GM21576 (cell line): ENCODE measurements at regions not wholly inside any gene's neighbourhood (a gene's known extent, or its start where the extent isn't known, plus 50 kb on each side); places are given as distances from the start of the nearest gene placed in this dataset.

ENCODE experiments used
- ATAC-seq: cut with Tn5 transposase; IDR thresholded peaks from one replicate; pipeline ENCODE4 v1.9.1; 2021; ENCODE audit warnings: mild to moderate bottlenecking, moderate library complexity; ENCODE audit not compliant: unreplicated experiment

DNA sequence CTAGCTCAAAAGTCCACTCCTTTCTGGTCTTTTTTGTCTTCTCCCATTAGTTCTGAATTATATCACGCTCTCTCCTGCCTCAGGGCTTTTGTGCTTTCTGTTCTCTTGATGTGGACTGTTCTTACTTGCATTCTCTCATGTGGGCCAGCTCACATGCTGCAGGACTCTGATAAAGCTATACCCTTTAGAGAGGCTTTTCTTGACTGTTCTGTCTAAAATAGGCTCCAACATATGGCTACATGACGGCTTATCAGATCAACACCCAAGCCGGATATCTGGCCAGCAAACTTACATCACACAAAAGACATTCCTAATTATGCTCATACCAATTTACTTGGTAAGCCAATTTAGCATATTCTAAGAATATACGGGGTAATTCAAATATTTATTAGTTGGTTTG is 1494.5 kb downstream of the TECRL start:
- no peak for ATAC-seq

DNA sequence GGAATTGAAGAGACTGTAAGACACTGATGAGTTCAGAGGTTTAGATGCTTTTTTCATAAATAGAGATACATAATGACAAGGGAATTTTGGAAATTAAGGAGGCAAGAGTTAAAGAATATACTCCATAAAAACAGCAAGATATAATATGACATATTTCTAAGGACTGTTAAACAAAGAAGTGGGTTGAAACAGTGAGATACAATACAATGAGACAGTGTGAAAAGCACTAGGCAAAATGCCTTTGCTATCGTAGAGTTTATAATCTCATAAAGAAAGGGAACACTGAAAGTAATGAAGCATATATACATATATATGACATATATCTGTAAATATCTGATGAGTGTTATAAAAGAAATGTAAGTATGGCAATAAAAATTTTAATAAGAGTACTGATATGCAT is 1496.2 kb downstream of the TECRL start:
- ATAC-seq: no peak

DNA sequence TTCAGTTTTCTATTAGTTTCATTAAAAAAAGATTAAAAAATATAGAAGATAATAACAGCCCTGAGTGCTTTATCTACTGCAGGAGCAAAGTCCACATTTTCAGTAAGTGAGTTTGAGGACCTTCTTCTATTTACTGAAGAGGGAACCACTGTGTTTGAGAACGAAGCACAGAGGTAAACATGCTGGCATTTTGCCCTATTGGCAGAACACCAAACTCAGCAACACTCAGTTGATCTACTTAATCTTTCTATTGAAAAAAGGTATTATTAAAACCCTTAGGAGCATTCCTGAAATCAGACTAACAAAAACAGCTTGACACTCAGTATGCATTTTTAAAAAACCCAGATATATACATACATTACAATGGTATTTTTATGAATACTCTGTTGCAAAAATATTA is 1496.7 kb downstream of the TECRL start:
- ATAC-seq: no peak

DNA sequence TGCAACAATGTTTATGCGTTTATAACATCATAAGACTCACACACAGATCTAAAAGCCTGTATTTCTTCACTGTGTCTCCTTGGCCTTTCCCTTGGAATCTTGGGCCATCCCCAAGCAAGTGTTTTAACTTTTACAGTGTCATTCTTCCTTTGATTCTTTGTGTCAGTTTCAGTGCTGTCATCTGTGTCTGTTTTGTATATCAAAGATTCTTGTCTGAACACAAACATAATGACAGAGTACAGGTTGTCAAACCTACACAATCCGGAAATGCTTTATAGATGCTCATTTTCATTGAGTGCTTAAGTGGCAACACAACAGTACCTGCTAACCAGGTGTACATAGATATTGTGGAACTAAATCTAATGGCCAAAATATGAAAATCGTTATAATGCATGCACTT is 1500.0 kb downstream of the TECRL start:
- ATAC-seq: no peak

DNA sequence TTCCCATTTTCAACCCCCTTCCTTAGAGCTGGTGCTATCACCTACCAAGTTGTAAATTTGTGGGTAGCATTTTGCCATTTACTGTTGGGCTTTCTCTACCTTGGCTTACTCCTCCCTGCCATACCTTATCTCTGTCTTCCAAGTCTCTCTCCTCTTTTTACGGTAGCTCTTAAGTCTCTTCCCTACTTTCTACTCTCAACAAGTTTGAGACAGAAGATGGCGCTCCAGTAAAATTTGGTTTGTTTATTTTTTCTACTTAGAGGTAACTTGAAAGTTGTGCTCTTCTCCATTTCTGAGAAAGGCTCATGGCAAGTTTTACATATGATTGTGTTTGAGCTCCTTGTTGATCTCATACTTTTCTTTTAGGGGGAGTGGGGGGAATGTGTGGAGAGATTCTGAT is 1508.1 kb downstream of the TECRL start:
- no peak for ATAC-seq

DNA sequence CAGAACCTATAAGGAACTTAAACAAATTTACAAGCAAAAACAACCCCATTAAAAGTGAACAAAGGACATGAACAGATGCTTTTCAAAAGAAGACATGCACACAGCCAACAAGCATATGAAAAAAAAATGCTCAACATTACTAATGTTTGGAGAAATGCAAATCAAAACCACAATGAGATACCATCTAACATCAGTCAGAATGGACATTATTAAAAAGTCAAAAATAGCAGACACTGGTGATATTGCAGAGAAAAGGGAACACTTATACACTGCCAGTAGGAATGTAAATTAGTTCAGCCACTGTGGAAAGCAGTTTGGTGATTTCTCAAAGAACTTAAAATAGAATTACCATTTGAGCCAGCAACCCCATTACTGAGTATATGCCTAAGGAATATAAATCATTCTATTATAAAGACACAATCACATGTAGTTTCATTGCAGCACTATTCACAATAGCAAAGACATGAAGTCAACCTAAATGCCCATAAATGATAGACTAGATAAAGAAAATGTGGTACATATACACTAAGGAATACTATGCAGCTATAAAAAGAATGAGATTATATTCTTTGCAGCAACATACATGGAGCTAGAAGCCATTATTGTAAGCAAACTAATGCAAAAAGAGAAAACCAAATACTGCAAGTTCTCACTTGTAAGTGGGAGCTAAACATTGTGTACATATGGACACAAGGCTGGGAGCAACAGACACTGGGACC is 1509.4 kb downstream of the TECRL start:
- no peak for ATAC-seq

DNA sequence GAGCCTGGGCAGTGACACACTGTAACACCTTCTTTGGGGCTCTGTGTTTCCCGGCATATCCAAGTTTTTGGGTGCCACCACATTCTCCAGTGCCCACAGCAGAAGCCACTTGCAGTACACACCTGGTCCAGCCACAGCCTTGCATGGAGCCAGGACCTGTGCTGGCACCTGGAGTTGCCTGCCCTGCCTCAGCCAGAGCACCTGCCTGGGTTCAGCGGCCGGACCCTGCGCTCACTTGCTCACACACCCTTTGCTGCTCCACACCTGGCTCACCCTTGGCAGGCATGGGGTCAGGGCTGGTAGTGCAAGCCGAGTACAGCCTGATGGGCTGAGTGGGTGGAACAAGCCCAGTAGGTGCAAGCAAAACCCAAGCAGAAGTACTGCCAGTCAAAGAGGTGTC is 1511.1 kb downstream of the TECRL start:
- no peak for ATAC-seq

DNA sequence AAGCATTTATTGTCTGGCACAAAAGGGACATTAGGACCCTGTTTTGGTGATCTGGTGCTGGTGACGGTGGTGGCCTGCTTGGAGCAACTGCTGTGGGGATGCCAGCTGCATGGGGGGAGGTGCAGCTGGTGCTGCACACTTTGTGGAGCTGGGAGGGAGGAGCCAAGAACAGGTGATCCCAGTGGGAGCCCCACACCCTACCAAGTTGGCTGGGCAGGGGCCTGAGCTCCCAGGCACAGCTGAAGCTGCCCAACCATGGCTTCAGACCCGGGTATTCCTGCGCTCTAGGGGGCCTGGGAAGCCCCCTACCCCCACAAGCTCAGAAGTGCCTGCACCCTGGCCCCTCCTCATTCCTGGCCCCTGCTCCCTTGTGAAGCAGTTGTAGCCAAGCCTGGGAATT is 1512.5 kb downstream of the TECRL start:
- no peak for ATAC-seq

DNA sequence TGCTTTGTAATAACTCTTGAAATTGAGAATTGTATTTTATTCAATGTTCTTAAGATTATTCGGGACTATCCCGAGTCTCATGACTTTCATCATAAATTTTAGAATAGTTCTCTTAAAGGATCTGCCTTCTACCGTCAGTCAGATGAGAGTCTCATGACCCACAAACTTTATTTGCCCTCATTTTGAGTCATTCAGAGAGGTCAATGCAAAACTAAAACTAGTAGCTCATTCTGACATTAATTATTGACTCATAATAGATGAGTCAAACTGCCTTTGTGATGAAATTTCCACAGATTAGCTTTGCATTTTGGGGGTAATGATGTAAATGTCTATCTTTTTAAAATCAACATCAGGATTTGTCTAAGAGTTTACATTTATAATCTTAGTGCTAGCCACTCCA is 1527.3 kb downstream of the TECRL start:
- no peak for ATAC-seq

DNA sequence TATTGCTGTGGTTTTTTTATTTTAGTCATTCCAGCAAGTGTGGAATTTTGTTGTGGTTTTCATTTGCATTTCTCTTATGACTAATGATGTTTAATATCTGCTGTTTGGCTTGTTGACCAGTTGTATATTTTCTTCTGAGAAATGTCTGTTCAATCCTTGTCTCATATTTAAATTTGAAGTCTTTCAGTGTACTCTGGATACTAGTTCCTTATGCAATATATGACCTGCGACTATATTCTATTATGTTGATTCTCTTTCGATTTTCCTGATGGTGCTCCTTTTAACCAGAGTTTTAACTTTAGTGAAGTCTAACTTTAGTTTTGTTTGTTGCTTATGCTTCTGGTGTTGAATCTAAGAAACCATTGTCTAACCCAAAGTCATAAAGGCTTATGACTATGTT is 1528.0 kb downstream of the TECRL start:
- no peak for ATAC-seq

DNA sequence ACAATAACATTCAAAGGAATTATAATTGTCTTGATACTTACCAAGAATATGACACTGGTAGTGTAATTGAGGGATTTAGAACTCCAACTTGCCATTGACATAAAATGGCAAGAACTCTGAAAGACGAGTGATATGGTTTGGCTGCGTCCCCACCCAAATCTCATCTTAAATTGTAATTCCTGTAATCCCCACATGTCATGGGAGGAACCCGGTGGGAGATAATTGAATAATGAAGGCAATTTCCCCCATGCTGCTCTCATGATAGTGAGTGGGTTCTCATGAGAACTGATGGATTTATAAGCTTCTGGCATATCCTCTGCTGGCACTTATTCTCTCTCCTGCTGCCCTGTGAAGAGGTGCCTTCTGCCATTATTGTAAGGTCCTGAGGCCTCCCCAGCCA is 1536.4 kb downstream of the TECRL start:
- no peak for ATAC-seq

DNA sequence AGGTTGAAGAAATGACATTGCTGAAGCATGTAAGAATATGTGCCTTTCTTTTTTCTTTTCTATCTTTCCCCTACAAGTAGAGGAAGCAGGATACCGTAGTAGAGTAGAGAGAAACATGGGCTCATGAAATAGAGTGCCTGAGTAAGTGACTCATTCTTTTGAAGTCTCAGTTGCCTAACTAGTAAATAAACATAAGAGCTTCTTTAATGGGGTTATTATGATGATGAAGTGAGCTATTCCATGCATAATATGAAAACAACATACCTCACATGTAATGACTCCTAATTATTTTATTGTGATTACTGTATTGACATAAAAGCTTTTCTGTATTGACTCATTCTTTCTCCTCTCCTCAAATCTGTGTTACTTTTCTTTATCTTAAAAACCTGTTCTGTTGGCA is 1538.2 kb downstream of the TECRL start:
- ATAC-seq: no peak

DNA sequence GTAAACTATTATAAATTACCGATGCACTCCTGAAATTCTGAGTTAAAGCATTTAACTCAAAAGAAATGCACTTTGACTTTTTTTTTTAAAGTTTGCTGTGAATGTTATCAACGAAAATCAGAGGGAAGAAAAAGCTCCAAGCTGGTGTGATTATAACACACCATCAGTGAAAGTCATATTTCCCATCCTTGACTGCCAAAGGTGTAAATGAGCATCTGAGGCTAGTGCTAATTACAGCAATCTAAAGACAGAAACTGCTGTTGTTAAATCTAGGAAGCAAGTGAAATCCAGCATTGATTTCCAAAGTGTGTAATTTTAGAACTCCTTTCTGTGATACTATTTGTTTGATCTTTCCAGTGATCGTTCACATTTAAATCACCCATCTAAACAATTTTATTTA is 1538.8 kb downstream of the TECRL start:
- no peak for ATAC-seq

DNA sequence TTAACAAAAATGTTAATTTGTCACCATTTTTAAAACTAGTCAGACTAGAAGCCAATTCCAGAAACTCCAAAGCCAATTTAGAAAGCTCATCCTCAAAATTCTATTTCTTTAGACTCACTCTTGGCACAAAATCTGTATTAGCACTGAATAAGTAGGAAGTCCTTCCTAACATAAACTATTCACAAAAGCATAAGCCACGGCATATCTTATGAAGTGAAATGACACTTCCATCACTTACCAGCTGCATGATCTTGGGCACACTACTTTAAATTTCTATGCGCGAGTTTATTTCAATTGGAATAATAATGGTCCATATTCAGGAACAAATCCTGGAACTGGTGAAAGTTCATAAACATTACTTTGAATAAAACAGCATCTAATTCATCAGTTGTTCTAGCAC is 1544.0 kb downstream of the TECRL start:
- ATAC-seq: no peak

DNA sequence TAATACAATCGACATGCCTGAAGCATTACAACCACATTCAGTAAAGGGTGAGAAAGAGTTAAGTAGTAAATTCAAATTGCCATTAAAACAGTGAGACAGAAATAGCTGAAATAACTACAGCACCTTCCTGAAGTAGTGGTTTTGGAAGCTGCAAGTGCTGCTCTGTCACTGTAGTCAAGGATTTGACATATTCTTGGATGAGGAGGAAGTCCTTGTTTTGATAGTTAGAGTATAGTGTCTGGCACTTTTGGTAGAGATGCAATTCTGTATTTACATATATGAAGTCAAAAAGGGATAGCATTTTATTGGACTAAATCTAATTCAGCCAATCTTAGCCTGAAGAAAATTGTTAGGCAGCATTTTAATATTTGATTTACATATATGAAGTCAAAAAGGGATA is 1559.6 kb downstream of the TECRL start:
- ATAC-seq: no peak

DNA sequence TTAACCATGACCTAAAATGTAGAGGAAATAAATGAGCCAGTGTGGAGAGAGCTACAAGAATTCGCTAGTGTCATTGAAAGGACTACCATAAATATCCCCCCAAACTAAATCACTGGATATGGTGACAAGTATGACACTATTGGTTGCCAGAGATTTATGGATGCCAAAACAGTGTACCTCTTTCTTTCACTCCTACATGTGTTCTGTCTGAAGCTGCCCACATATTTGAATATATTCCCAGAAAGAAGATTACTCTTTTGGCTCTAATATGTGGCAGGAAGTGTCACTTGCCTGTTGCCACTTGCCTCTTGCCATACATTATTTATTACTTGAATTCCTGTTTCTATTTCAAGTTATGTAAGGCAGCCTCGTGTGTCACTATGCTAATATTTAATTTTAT is 1573.6 kb downstream of the TECRL start:
- ATAC-seq: no peak

DNA sequence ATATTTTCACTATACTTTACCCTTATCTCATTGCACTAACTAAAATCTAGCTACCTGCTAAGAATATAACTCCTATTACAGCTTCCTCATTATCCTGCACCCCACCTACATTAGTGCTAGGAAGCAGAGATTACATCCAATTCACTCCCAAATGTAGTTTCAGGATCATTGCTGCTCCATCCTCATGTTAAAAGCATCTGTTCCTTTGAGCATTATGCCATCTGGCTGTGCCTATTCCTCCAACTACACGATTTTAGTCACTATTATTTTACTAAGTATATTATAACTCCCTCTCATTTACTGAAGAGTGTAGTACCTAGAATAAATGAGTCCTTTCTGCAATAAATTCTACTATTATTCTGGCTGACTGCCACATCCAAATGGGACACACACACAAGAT is 1586.9 kb downstream of the TECRL start:
- ATAC-seq: no peak

DNA sequence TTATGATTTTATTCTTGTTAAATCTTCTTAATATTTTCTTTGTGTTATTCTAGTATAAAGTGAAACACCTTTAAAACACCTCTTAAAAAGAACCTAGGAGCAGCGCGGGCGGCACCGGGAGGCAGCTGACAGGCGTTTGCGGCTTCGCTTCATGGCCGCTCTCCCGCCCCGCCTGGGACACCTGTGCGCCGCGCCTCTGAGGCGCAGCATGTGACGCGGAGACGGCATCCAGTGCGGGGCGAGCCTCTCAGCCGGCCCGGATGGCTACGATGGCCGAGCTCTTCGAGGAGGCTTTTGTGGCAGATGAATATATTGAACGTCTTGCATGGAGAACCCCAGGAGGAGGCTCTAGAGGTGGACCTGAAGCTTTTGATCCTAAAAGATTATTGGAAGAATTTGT is 1592.7 kb downstream of the TECRL start:
- ATAC-seq: no peak

DNA sequence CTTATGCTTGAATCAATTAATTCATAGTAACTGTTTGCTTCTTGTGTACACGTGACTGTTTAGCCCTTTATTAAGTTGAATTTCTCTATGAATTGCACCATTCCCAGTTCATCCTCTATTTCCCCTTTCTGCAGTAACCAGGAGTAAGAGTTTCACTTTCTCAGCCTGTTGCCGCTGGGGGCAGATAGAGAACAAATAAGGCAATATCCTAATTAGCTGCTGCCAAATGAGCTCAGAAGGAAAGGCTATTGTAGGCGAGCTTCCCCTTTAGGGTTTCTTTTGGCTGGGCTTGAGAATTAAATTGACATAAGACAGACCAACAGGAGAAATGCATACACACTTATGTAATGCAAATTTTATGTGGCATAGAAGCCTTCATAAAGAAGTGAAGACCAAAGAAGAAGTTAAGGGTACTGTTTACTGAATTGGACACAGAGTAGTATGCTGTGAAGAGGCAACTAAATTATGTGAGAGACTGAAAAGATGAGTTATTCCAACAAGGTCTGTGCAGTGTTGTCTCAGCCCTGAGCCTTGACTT is 1594.7 kb downstream of the TECRL start:
- no peak for ATAC-seq

DNA sequence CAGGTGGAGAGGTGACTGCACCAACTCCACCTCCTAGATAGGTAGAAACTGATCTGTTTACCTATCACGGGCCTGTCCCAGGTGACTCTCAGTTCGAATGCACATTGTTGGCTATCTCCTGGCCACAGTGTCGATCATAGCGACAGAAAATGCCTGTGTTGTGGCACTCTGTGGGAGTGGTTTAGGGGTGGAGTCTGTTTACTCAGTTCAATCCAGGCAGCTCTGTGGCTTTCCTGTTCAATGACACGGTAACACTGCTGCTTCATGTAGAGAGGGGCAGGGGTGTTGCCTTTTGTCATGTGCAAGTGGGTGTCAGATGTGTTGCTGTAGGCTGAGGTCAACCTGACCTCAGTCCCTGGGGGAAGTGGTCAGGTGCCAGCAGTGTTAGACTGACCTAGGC is 1602.4 kb downstream of the TECRL start:
- no peak for ATAC-seq

DNA sequence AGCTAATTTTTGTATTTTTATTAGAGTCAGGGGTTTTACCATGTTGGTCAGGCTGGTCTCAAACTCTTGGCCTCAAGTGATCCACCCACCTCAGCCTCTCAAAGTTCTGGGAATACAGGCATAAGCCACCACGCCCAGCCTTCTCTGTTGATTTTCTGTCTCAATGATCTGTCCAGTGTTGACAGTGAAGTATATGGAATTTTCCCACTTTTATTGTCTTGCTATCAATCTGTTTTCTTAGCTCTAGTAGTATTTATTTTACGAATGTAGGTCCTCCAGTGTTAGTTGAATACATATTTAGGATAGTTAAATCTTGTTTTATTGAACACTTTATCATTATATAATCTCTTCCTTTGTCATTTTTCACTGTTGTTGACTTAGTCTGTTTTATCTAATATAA is 1603.9 kb downstream of the ADGRL3 start:
- no peak for ATAC-seq

DNA sequence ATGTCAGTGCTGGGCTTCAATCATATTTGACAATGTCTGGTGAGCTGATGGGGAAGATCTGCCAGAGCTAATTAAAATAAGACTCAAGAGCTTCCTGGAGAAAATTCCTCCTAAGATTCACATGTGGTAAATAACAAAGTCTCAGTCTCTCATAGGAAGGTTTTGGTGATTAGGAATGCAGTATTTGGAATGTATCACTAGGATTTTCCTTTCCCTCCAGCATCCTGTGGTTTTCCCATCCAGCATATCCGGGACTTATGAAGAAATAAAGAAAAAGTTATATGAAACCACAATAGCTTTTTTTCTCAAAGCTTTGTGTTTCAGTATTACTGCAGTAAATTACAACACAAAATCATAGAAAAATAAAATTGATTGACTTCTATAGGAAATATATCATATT is 1597.1 kb downstream of the ADGRL3 start:
- no peak for ATAC-seq

DNA sequence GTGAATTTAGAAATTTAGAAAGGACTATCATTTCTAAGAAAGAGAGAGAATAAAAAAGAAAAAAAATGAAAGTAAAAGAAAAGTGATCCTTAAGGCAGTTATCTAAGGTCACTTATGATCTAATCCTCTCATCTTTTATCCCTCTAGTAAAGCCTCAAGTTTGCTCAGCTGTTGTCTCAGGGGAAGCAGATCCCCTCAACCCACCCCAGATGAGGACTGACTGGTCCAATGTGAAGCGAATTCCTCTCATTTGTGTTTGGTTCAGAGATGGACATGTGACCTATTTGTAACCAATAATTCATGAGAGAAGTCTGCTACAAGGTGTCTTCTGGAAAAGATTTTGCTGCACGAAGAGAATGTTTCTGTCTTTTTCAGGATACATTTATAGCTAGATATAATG is 1591.3 kb downstream of the ADGRL3 start:
- ATAC-seq: no peak
